ENCODE measurements at regions not wholly inside any gene's neighbourhood (a gene's known extent, or its start where the extent isn't known, plus 50 kb on each side); places are given as distances from the start of the nearest gene placed in this dataset.

DNA sequence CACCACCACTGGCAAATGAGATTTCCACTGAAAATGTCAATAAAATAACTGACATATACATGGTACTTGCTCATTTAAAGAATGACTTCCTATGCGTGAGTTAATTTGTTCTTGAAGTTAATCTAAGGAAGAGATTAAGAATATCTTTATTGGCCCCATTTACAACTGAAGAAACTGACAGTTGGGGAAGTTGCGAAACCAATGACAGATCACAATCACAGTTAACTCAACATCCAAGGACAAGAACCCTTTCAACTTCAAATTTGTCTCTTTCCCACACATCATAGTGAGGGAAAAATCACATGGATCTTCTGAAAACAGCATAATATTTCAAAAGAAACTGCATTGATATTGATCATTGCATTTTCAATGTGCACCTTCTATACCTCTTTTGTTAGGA, 565.4 kb downstream of the IRS1 start:
- H3F3A ChIP-seq (ENCODE audit: insufficient read depth, low read length): no peaks in the 10 kb centered on the region
- no peaks in the 10 kb centered on the region for H3K27me3 ChIP-seq (ENCODE audit: insufficient read depth, low read length)
- H3K4me3 ChIP-seq (ENCODE audit: low read depth, low read length, poor library complexity, severe bottlenecking): no peak overlapping the region
- H3K4me2 ChIP-seq (ENCODE audit: low read length): no peak overlapping the region
- TF ChIP-seq EZH2 (IDR thresholded peaks at IDR 0.05; ENCODE audit: borderline replicate concordance, low read length): no peak
- TF ChIP-seq, protein P1, sequence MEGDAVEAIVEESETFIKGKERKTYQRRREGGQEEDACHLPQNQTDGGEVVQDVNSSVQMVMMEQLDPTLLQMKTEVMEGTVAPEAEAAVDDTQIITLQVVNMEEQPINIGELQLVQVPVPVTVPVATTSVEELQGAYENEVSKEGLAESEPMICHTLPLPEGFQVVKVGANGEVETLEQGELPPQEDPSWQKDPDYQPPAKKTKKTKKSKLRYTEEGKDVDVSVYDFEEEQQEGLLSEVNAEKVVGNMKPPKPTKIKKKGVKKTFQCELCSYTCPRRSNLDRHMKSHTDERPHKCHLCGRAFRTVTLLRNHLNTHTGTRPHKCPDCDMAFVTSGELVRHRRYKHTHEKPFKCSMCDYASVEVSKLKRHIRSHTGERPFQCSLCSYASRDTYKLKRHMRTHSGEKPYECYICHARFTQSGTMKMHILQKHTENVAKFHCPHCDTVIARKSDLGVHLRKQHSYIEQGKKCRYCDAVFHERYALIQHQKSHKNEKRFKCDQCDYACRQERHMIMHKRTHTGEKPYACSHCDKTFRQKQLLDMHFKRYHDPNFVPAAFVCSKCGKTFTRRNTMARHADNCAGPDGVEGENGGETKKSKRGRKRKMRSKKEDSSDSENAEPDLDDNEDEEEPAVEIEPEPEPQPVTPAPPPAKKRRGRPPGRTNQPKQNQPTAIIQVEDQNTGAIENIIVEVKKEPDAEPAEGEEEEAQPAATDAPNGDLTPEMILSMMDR (IDR thresholded peaks at IDR 0.05; ENCODE audit: low read length): no peak
- H3K36me3 ChIP-seq (ENCODE audit: insufficient read depth, low read length): no peaks in the 10 kb centered on the region
- H3K9ac ChIP-seq (ENCODE audit: low read length): no peak overlapping the region
- H3K9me2 ChIP-seq (ENCODE audit: low read depth, low read length): no peaks in the 10 kb centered on the region
- H4K20me1 ChIP-seq (ENCODE audit: insufficient read depth, low read length): no peaks in the 10 kb centered on the region
- H3K27ac ChIP-seq (ENCODE audit: low read depth, low read length, poor library complexity, severe bottlenecking): no peak overlapping the region
- H3K79me2 ChIP-seq (ENCODE audit: insufficient read depth, low read length): no peaks in the 10 kb centered on the region
- no peak overlapping the region for H2AFZ ChIP-seq (ENCODE audit: low read length)
- H3K9me3 ChIP-seq (ENCODE audit: low read length): no peaks in the 10 kb centered on the region
- H3K4me1 ChIP-seq (ENCODE audit: insufficient read depth, low read length, severe bottlenecking): no peaks in the 10 kb centered on the region

- TF ChIP-seq EZH2 (IDR thresholded peaks at IDR 0.05; ENCODE audit: borderline replicate concordance, low read length): no peak
- TF ChIP-seq, protein P1 (IDR thresholded peaks at IDR 0.05; ENCODE audit: low read length): no peak
- Histone ChIP-seq H3K9me3 (ENCODE audit: low read length) (no peaks in the 10 kb centered on the region), H3K27ac (ENCODE audit: low read depth, low read length, poor library complexity, severe bottlenecking) (no peak overlapping the region), H2AFZ (ENCODE audit: low read length) (no peak overlapping the region), H3K79me2 (ENCODE audit: insufficient read depth, low read length) (no peaks in the 10 kb centered on the region), H3F3A (ENCODE audit: insufficient read depth, low read length) (no peaks in the 10 kb centered on the region), H3K36me3 (ENCODE audit: insufficient read depth, low read length) (no peaks in the 10 kb centered on the region), H3K4me3 (ENCODE audit: low read depth, low read length, poor library complexity, severe bottlenecking) (no peak overlapping the region), H3K9ac (ENCODE audit: low read length) (no peak overlapping the region), H4K20me1 (ENCODE audit: insufficient read depth, low read length) (no peaks in the 10 kb centered on the region), H3K4me1 (ENCODE audit: insufficient read depth, low read length, severe bottlenecking) (no peaks in the 10 kb centered on the region), H3K27me3 (ENCODE audit: insufficient read depth, low read length) (no peaks in the 10 kb centered on the region), H3K4me2 (ENCODE audit: low read length) (no peak overlapping the region), H3K9me2 (ENCODE audit: low read depth, low read length) (no peaks in the 10 kb centered on the region)
Observed at GRCh38 chr2:226233388-226233787, 566.2 kb downstream of the IRS1 start.

GRCh38 chr2:226228080-226228479, 571.5 kb downstream of the IRS1 start:
- Histone ChIP-seq H3K9me2 (ENCODE audit: low read depth, low read length) (no peaks in the 10 kb centered on the region), H3K27ac (ENCODE audit: low read depth, low read length, poor library complexity, severe bottlenecking) (no peak overlapping the region), H3K27me3 (ENCODE audit: insufficient read depth, low read length) (no peaks in the 10 kb centered on the region), H2AFZ (ENCODE audit: low read length) (no peak overlapping the region), H3K36me3 (ENCODE audit: insufficient read depth, low read length) (no peaks in the 10 kb centered on the region), H3K9me3 (ENCODE audit: low read length) (no peaks in the 10 kb centered on the region), H3K4me3 (ENCODE audit: low read depth, low read length, poor library complexity, severe bottlenecking) (no peak overlapping the region), H3K4me1 (ENCODE audit: insufficient read depth, low read length, severe bottlenecking) (no peaks in the 10 kb centered on the region), H3K9ac (ENCODE audit: low read length) (no peak overlapping the region), H3K4me2 (ENCODE audit: low read length) (no peak overlapping the region), H3K79me2 (ENCODE audit: insufficient read depth, low read length) (no peaks in the 10 kb centered on the region), H4K20me1 (ENCODE audit: insufficient read depth, low read length) (no peaks in the 10 kb centered on the region), H3F3A (ENCODE audit: insufficient read depth, low read length) (no peaks in the 10 kb centered on the region)
- TF ChIP-seq EZH2 (IDR thresholded peaks at IDR 0.05; ENCODE audit: borderline replicate concordance, low read length): no peak
- TF ChIP-seq, protein P1 (IDR thresholded peaks at IDR 0.05; ENCODE audit: low read length): no peak

Data from OCI-LY1 (cell line).